GM12872 (cell line): ENCODE measurements at regions not wholly inside any gene's neighbourhood (a gene's known extent, or its start where the extent isn't known, plus 50 kb on each side); places are given as distances from the start of the nearest gene placed in this dataset.

Source experiments
- TF ChIP-seq, protein P1 (sequence below): IDR thresholded peaks from 3 replicates; pipeline ENCODE4 v1.5.1; 2011; ENCODE audit warnings: low read depth, mild to moderate bottlenecking, low read length, moderate library complexity; ENCODE audit not compliant: insufficient read depth

DNA sequence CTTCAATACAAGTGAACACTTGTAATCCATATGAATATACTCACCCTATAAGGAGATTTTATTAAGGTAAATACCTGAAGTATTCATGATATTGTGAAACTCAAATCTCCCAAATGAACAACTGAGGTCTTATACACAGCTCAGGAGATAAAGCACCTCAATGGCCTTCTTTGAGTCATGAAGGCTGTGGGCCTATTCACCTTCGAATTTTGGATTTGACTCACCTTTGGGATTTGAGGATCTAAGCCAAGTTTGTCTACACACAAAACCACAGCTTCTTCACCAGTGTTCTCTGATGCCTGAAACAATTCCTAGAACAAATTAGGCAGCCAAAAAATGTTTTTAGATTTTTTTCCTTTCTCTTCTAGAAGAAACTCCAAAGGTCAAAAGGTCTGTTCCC, 194.1 kb downstream of the NUAK1 start:
- TF ChIP-seq, protein P1, sequence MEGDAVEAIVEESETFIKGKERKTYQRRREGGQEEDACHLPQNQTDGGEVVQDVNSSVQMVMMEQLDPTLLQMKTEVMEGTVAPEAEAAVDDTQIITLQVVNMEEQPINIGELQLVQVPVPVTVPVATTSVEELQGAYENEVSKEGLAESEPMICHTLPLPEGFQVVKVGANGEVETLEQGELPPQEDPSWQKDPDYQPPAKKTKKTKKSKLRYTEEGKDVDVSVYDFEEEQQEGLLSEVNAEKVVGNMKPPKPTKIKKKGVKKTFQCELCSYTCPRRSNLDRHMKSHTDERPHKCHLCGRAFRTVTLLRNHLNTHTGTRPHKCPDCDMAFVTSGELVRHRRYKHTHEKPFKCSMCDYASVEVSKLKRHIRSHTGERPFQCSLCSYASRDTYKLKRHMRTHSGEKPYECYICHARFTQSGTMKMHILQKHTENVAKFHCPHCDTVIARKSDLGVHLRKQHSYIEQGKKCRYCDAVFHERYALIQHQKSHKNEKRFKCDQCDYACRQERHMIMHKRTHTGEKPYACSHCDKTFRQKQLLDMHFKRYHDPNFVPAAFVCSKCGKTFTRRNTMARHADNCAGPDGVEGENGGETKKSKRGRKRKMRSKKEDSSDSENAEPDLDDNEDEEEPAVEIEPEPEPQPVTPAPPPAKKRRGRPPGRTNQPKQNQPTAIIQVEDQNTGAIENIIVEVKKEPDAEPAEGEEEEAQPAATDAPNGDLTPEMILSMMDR, result no peak

DNA sequence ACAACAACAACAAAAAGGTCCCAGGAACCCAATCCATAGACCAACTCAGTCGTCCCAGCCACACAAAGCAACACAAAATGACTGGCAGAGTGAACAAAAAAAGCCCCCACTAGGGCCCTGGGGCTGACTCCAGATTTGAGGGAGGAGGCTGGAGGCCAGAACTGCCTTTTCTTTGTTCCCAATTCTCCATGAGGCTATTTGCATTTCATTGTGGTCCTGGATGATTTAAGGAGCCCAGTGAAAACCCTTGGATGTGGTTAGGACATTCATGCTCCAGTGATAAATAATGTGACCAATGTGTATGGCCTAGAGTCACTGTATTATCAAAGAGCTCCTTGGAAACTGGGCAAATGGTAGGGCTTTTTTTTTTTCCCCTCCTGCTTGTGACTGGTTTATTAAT, 192.9 kb downstream of the NUAK1 start:
- TF ChIP-seq, protein P1, result no peak

DNA sequence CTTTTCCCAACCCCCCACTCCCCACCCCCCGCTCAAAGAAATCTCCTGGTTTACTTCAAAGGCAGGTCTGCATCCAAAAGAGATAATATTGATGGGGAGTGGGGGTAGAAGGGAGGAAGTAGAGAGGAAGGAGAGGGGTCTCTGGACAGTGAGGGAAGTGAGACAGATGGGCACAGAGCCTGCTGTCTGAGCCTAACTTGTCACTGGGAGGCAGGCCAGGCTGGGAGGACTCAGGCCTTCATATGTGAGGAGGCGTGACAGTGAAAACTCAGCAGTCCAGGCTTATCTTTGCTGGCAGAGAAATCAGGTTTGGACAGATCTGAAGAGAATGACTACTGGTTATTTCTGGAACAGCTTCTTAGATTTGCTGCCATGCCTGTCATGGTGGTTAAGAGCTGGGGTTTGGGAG, 192.3 kb downstream of the NUAK1 start:
- TF ChIP-seq, protein P1, result no peak

DNA sequence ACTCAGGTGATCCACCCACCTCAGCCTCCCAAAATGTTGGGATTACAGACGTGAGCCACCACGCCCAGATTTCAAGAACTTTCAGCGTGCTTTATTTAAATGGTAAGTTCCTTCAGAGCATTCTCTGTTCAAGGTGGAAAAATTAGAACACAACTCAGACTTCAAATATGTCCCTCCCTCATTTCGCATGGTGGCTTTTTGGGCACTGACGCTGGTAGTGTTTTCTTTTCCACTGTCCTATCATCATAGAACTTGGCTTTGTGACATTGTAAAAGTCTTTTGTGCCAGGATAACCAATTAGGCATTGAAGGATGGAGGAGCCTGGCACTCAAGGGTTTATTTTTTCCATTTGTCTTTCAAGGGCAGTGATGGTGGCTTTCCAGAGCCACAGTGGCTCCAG, 190.8 kb downstream of the NUAK1 start:
- TF ChIP-seq, protein P1, result no peak

DNA sequence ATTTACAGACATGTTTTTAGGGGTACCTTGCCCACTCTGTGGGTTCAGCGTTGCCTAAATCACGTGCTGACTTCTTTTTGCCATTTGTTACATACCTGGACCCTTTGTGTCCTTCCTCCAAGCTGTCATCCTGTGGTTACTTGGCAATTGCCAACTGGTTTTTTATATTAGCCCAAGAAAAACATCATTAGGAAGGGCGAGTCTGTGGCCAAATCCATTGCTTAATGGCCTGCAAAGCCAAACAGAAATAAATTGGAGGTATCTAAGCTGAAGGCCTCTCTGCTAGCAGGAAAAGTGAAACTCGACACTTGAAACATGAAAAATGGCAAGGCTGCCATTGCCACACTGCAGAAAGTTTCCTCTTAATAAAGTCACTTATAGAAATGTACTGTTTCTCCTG, 190.4 kb downstream of the NUAK1 start:
- TF ChIP-seq, protein P1, result no peak

DNA sequence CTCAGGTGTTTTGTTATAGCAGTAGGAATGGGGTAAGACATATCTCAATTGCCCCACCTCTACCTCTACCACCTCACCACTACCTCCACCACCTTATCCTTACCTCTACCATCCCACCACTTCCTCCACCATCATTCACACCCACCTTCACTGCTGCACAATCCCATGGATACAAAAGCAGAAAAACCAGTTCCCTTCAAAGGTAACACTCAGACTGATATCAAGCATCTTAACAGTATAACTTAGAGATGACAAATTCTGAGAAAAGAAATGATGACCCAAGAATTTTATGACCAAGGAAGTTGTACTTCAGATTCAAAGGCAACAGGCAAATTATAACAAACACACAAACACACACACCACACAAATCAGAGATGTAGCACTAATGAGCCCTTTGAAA, 189.4 kb downstream of the NUAK1 start:
- TF ChIP-seq, protein P1, result no peak

DNA sequence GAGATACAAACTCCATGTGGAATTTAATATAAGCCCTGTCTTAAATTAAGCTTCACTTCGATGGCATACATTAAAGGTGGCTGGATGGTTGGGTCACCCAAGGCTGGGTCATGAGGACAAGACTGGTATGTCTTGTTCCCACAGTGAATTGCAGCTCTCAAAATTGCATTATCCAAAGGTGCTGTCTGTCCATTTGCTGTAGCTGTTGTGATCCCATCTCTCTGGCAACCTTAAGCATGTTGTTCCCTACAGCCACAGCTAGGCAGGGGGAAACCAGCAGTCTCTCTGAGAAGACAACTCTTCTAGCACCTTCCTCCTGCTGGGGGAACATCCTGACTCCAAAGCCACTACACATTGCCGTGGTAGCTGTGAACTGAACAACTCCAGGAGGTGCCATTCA, 187.0 kb downstream of the NUAK1 start:
- TF ChIP-seq, protein P1, result no peak
